Neural progenitor cell (in vitro differentiated cells): ENCODE measurements at regions not wholly inside any gene's neighbourhood (a gene's known extent, or its start where the extent isn't known, plus 50 kb on each side); places are given as distances from the start of the nearest gene placed in this dataset.

ENCODE experiments used
- DNase-seq: peaks from one replicate; pipeline ENCODE4 v3.0.0-alpha.2; 2016; ENCODE audit warnings: low spot score
- H2AFZ ChIP-seq: fragments of 200-600 bp; sonication (generic); replicated peaks from 2 replicates; pipeline ENCODE4 v1.6.1; 2016; ENCODE audit warnings: antibody characterized with exemption
- H3F3A ChIP-seq: fragments of 200-600 bp; sonication (generic); 2 replicates; pipeline ENCODE4 v1.6.1; 2016; ENCODE audit warnings: antibody characterized with exemption, low read depth
- H3K27ac ChIP-seq: fragments of 200-600 bp; sonication (generic); 2 replicates; pipeline ENCODE4 v1.5.1; 2016; ENCODE audit warnings: mild to moderate bottlenecking
- H3K27me3 ChIP-seq: fragments of 200-600 bp; sonication (generic); 2 replicates; pipeline ENCODE4 v1.6.1; 2016; ENCODE audit warnings: mild to moderate bottlenecking, moderate library complexity
- H3K36me3 ChIP-seq: fragments of 200-600 bp; sonication (generic); 2 replicates; pipeline ENCODE4 v1.5.1; 2016
- H3K4me1 ChIP-seq: fragments of 200-600 bp; sonication (generic); 2 replicates; pipeline ENCODE4 v1.6.1; 2016; ENCODE audit warnings: mixed run types
- H3K4me2 ChIP-seq: fragments of 200-600 bp; sonication (generic); 2 replicates; pipeline ENCODE4 v1.6.1; 2016
- H3K4me3 ChIP-seq: fragments of 200-600 bp; sonication (generic); 2 replicates; pipeline ENCODE4 v1.5.1; 2016
- H3K79me2 ChIP-seq: fragments of 200-600 bp; sonication (generic); 2 replicates; pipeline ENCODE4 v1.6.1; 2016; ENCODE audit warnings: low read depth
- H3K9ac ChIP-seq: fragments of 200-600 bp; sonication (generic); 2 replicates; pipeline ENCODE4 v1.6.1; 2016
- H3K9me3 ChIP-seq: fragments of 200-600 bp; sonication (generic); 2 replicates; pipeline ENCODE4 v1.5.1; 2016; ENCODE audit warnings: low read depth
- H4K20me1 ChIP-seq: fragments of 200-600 bp; sonication (generic); 2 replicates; pipeline ENCODE4 v1.6.1; 2016; ENCODE audit warnings: low read depth
- H3K27ac Mint-ChIP-seq: 3 replicates; pipeline ENCODE4 v1.8.0; 2021; ENCODE audit warnings: mixed read lengths
- H3K27me3 Mint-ChIP-seq: 2 replicates; pipeline ENCODE4 v1.8.0; 2022; ENCODE audit warnings: low read depth, mild to moderate bottlenecking, inconsistent platforms, moderate library complexity, mixed read lengths; ENCODE audit not compliant: insufficient read depth
- H3K36me3 Mint-ChIP-seq: 3 replicates; pipeline ENCODE4 v1.8.0; 2021; ENCODE audit warnings: mixed read lengths
- H3K4me1 Mint-ChIP-seq: 3 replicates; pipeline ENCODE4 v1.8.0; 2021; ENCODE audit warnings: mixed read lengths
- H3K4me3 Mint-ChIP-seq: 3 replicates; pipeline ENCODE4 v1.8.0; 2021; ENCODE audit warnings: mild to moderate bottlenecking, moderate library complexity, mixed read lengths
- H3K9me3 Mint-ChIP-seq: 3 replicates; pipeline ENCODE4 v1.8.0; 2020; ENCODE audit warnings: mixed read lengths
- EZH2 ChIP-seq: fragments of 200-600 bp; sonication (generic); IDR thresholded peaks from 2 replicates; pipeline ENCODE4 v1.6.1; 2017; ENCODE audit warnings: antibody characterized with exemption, mild to moderate bottlenecking, moderate library complexity
- EZH2phosphoT487 ChIP-seq: fragments of 200-600 bp; sonication (generic); IDR thresholded peaks from 2 replicates; pipeline ENCODE4 v1.6.1; 2017; ENCODE audit warnings: antibody characterized with exemption
- TF ChIP-seq, protein P1 (sequence below): fragments of 200-600 bp; sonication (generic); IDR thresholded peaks from 2 replicates; pipeline ENCODE4 v1.5.1; 2017; ENCODE audit warnings: antibody characterized with exemption, mild to moderate bottlenecking

DNA sequence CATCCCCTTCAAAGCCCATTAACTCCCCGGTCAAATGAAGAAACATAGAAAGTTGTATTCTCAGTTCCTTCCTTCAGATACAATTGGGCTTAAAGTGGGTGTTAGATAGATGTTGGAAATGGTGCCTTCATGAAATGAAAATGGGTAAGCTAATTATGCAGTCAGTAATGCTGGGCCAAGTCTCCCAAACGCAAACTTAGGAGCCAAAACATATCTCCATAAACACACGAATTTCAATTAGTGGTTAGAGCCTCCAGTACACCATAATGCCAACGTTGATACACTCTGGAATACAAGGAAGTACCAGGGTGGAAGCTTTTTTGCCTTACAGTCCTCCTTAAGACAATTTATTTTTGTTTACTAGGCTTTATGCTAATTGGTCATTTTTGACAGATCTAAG lies 1059.0 kb downstream of the TUSC7 start:
- no peaks in the 10 kb centered on the region for H3K36me3 Mint-ChIP-seq
- Histone ChIP-seq H3K79me2 (no peaks in the 10 kb centered on the region), H2AFZ (no peak overlapping the region), H3K4me3 (no peak overlapping the region), H3K27ac (no peak overlapping the region), H3K27me3 (no peaks in the 10 kb centered on the region), H3K36me3 (no peaks in the 10 kb centered on the region), H3K9me3 (no peaks in the 10 kb centered on the region), H3K4me1 (no peaks in the 10 kb centered on the region), H3K9ac (no peak overlapping the region), H3K4me2 (no peak overlapping the region), H4K20me1 (no peaks in the 10 kb centered on the region), H3F3A (no peaks in the 10 kb centered on the region)
- H3K4me3 Mint-ChIP-seq: no peak overlapping the region
- no peak for DNase-seq
- H3K27me3 Mint-ChIP-seq: peaks cover 3% of the 10 kb centered on the region
- no peaks in the 10 kb centered on the region for H3K9me3 Mint-ChIP-seq
- TF ChIP-seq EZH2: no peak
- TF ChIP-seq, protein P1, sequence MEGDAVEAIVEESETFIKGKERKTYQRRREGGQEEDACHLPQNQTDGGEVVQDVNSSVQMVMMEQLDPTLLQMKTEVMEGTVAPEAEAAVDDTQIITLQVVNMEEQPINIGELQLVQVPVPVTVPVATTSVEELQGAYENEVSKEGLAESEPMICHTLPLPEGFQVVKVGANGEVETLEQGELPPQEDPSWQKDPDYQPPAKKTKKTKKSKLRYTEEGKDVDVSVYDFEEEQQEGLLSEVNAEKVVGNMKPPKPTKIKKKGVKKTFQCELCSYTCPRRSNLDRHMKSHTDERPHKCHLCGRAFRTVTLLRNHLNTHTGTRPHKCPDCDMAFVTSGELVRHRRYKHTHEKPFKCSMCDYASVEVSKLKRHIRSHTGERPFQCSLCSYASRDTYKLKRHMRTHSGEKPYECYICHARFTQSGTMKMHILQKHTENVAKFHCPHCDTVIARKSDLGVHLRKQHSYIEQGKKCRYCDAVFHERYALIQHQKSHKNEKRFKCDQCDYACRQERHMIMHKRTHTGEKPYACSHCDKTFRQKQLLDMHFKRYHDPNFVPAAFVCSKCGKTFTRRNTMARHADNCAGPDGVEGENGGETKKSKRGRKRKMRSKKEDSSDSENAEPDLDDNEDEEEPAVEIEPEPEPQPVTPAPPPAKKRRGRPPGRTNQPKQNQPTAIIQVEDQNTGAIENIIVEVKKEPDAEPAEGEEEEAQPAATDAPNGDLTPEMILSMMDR: no peak
- TF ChIP-seq EZH2phosphoT487: no peak
- H3K4me1 Mint-ChIP-seq: no peaks in the 10 kb centered on the region
- no peak overlapping the region for H3K27ac Mint-ChIP-seq

DNA sequence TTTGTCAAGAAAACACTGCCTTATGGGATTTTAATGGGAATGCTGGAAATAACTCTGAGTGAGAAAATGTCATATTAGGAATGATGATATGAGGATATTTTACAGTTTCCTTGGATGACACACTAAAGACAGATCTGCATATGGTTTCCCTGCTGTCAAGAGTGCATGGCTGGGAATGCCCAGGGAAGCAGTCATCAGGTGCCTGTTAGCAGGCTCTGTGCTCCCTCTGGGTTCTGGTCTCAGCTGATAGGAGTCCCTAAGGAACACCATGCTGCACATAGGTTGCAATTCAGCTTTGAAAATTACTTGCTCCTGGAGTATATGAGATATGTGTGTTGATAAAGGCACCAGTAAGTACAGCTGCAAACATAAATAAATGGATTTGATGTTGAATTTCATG lies 1064.6 kb downstream of the TUSC7 start:
- Histone ChIP-seq H3K4me1 (no peaks in the 10 kb centered on the region), H3K36me3 (no peaks in the 10 kb centered on the region), H3K4me3 (no peak overlapping the region), H2AFZ (no peak overlapping the region), H3K9me3 (no peaks in the 10 kb centered on the region), H3K27me3 (no peaks in the 10 kb centered on the region), H4K20me1 (no peaks in the 10 kb centered on the region), H3K4me2 (no peak overlapping the region), H3K27ac (no peak overlapping the region), H3F3A (no peaks in the 10 kb centered on the region), H3K9ac (no peak overlapping the region), H3K79me2 (no peaks in the 10 kb centered on the region)
- TF ChIP-seq, protein P1: no peak
- no peak for TF ChIP-seq EZH2
- no peak for TF ChIP-seq EZH2phosphoT487
- Mint-ChIP-seq H3K27ac (no peak overlapping the region), H3K4me3 (no peak overlapping the region), H3K4me1 (no peaks in the 10 kb centered on the region), H3K9me3 (peaks cover 8% of the 10 kb centered on the region), H3K36me3 (no peaks in the 10 kb centered on the region), H3K27me3 (peaks cover 3% of the 10 kb centered on the region)
- DNase-seq: no peak

DNA sequence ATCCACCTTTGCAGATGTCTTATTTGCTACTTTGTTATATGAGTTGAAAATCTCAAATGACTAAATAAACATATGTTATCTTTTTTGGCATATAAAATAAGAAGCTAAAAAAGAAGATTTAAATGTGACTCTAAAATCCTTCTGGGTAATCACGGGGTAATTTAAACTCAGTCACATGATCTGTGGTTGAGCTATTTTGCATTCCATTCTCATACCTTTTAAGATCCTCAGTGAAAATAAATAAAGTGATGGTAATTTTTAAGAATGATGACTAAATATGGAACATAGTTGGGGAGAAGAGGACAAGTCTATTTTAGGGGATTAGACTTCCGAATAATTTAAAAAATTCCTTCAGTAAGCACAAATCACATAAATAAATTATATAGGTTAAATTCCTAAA lies 1076.8 kb downstream of the TUSC7 start:
- Mint-ChIP-seq H3K4me1 (peaks cover 35% of the 10 kb centered on the region), H3K27me3 (no peaks in the 10 kb centered on the region), H3K36me3 (no peaks in the 10 kb centered on the region), H3K4me3 (no peak overlapping the region), H3K27ac (no peak overlapping the region), H3K9me3 (no peaks in the 10 kb centered on the region)
- Histone ChIP-seq H3K4me3 (no peak overlapping the region), H3K36me3 (no peaks in the 10 kb centered on the region), H3K79me2 (no peaks in the 10 kb centered on the region), H3K27me3 (no peaks in the 10 kb centered on the region), H3K9ac (no peak overlapping the region), H3K27ac (no peak overlapping the region), H2AFZ (no peak overlapping the region), H3K4me2 (no peak overlapping the region), H3K9me3 (no peaks in the 10 kb centered on the region), H3F3A (peaks cover 29% of the 10 kb centered on the region), H4K20me1 (no peaks in the 10 kb centered on the region), H3K4me1 (peaks cover 35% of the 10 kb centered on the region)
- TF ChIP-seq, protein P1: no peak
- TF ChIP-seq EZH2 (no peak), EZH2phosphoT487 (no peak)
- DNase-seq: no peak

DNA sequence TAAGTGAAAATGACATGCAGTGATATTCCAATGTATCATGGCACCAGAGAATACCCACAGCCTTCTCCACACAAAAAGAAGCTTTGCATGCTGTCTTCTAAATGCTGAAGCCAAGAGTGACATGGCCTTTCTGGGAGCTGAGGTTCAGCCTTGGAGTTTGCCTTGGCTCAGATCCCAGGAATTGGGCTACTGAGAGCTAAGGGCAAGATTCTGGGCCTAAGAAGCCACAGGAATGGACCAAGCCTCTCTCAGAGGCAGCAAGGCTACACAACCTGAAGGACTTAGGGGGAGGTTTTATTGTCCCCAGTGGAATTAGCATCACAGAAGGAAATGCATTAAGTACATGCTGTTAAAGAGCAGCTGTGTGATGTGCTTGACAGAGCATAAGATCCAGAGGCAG lies 1078.5 kb downstream of the TUSC7 start:
- Mint-ChIP-seq H3K27me3 (no peaks in the 10 kb centered on the region), H3K36me3 (no peaks in the 10 kb centered on the region), H3K4me1 (peaks cover 35% of the 10 kb centered on the region), H3K4me3 (no peak overlapping the region), H3K9me3 (no peaks in the 10 kb centered on the region), H3K27ac (peak overlapping the region; percentile 42)
- Histone ChIP-seq H3K4me3 (no peak overlapping the region), H3K36me3 (no peaks in the 10 kb centered on the region), H3K9me3 (no peaks in the 10 kb centered on the region), H3K27me3 (no peaks in the 10 kb centered on the region), H3K4me2 (peak overlapping the region; percentile 6), H4K20me1 (no peaks in the 10 kb centered on the region), H2AFZ (no peak overlapping the region), H3F3A (peaks cover 29% of the 10 kb centered on the region), H3K79me2 (no peaks in the 10 kb centered on the region), H3K9ac (no peak overlapping the region), H3K27ac (no peak overlapping the region), H3K4me1 (peaks cover 36% of the 10 kb centered on the region)
- peak; percentile 63 for DNase-seq
- TF ChIP-seq EZH2phosphoT487 (no peak), EZH2 (no peak)
- TF ChIP-seq, protein P1: no peak
